ENCODE measurements at regions not wholly inside any gene's neighbourhood (a gene's known extent, or its start where the extent isn't known, plus 50 kb on each side); places are given as distances from the start of the nearest gene placed in this dataset.

- TF ChIP-seq, protein P1, sequence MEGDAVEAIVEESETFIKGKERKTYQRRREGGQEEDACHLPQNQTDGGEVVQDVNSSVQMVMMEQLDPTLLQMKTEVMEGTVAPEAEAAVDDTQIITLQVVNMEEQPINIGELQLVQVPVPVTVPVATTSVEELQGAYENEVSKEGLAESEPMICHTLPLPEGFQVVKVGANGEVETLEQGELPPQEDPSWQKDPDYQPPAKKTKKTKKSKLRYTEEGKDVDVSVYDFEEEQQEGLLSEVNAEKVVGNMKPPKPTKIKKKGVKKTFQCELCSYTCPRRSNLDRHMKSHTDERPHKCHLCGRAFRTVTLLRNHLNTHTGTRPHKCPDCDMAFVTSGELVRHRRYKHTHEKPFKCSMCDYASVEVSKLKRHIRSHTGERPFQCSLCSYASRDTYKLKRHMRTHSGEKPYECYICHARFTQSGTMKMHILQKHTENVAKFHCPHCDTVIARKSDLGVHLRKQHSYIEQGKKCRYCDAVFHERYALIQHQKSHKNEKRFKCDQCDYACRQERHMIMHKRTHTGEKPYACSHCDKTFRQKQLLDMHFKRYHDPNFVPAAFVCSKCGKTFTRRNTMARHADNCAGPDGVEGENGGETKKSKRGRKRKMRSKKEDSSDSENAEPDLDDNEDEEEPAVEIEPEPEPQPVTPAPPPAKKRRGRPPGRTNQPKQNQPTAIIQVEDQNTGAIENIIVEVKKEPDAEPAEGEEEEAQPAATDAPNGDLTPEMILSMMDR (IDR thresholded peaks at IDR 0.05), result no peak
- TF ChIP-seq POLR2A (IDR thresholded peaks at IDR 0.05), result no peak
Measured at GRCh38 chr16:74020095-74020670, 276.4 kb upstream of the PSMD7 start.
